DMS153 treated with DMSO at 0.1 percent for 48 hours (cell line): ENCODE measurements at regions not wholly inside any gene's neighbourhood (a gene's known extent, or its start where the extent isn't known, plus 50 kb on each side); places are given as distances from the start of the nearest gene placed in this dataset.
"Not testable (repeated sequence)": the region's sequence is repeated elsewhere in the genome, so short reads cannot be mapped to it uniquely, and the experiment has no call there.

Experiments
- DNase-seq: peaks from one replicate; lab custom pipeline; 2025; ENCODE audit not compliant: unreplicated experiment; lab: John Stamatoyannopoulos, UW

DNA sequence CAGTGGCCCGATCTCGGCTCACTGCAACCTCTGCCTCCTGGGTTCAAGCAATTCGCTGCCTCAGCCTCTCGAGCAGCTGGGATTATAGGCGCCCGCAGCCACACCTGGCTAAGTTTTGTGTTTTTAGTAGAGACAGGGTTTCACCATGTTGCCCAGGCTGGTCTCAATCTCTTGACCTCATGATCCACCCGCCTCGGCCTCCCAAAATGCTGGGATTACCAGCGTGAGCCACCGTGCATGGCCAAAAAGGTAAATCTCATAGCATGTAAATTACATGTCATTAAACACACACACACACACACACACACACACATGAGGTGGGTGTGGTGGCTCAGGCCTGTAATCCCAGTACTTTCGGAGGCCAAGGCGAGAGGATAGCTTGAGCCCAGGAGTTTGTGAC lies 53.7 kb upstream of the SEPTIN5 start:
- not testable (repeated sequence) for DNase-seq

DNA sequence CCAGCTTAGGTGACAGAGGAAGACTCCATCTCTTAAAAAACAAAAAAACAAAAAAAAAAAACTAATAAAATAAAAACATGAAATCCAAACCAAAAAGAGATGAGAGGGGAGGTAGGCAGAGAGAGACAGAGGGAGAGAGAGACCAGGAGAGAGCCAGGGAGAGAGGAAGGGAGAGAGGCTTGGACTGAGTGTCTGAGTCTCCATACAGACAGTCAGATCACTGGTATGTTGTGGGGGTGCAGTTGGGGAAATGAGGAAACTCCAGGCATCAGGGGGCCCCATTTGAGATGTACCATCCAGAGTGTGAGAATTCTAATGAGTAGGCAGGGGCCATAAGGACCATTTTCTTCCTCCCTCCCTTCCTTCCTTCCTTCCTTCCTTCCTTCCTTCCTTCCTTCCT lies 53.1 kb upstream of the SEPTIN5 start:
- no peak for DNase-seq

DNA sequence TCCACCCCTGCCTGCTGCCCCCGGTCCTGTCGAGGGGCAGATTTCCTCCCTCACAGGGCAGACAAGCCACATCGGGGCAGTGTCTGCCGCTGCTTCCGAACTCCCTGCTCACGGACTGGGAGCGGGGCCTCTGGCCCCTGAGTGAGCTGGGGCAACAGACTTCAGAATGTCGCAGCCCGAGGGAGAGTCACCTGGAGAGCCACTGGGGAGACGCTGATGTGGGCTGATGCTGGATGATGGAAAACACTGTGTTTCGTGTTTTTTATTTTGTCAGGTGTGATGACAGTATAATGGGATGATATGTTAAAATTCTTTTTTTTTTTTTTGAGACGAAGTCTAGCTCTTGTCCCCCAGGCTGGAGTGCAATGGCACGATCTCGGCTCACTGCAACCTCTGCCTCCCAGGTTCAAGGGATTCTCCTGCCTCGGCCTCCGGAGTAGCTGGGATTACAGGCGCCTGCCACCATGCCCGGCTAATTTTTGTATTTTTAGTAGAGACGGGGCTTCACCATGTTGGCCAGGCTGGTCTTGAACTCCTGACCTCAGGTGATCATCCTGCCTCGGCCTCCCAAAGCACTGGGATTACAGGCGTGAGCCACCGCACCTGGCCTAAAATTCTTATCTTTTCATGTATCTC lies 52.1 kb upstream of the SEPTIN5 start:
- DNase-seq = not testable (repeated sequence)

DNA sequence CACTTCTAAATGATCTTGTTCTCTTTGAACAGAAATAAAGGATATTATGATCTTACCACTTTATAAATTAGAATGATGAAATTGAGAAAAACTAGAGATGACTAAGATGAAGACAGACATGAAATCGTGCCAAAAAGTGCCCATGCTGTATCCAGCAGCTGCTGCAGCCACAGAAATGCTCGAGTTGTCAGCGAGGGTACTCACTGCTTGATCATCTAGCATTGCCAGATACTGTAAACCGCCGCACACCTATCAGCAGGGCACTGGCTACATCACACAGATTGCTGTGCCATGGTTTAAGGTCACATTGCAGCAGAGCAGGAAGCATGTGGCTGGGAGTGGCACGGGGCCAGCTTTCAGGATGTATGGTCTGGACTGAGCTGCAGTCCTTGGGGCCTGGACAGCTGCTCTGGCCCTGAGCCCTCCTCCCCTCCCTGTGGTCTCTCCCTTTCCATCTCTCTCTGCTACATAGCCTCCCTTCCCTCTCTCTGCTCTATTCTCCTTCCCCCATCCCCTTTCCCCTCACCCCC lies 51.0 kb upstream of the SEPTIN5 start:
- DNase-seq = peak; percentile 27

DNA sequence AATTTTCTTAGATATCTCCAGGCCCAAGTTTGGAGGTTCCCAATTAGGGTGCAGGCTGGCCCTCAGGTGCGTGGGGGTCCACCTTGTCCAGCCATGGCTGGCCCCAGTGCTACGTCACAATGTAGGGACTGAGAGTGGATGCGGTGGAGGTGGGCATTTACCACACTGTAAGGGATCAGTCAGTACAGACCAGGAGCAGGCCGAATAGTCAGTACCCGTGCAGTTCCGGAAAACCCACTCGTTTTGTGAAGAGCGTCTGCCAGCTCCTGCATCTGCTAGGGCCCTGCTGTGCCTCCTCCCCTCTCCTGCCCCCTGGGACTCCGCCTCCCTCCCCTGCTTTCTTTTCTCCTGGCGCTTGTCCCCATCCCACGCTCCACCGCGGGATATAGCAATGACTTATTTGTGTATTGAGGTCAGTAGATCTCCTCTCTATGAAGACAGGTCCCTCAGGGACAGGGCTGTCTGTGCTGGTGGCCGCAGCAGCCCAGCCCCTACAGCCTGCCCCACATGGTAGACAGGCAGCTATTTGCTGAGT lies 50.4 kb upstream of the SEPTIN5 start:
- peak; percentile 35 for DNase-seq

DNA sequence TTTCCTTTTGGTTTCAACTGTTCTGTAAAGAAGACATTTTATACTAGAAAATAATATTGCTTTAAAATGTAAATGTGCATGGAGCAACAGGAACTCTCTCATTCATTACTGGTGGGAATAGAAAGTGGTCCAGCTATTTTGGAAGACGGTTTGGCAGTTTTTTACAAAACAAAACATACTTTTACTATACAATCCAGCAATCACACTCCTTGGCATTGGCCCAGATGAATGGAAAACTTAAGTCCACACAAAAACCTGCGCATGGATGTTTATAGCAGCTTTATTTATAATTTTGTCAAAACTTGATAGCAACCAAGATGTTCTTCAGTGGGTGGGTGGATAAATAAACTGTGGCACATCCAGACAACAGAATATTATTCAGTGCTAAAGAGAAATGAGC lies 49.9 kb upstream of the SEPTIN5 start:
- DNase-seq = no peak
